ENCODE measurements at regions not wholly inside any gene's neighbourhood (a gene's known extent, or its start where the extent isn't known, plus 50 kb on each side); places are given as distances from the start of the nearest gene placed in this dataset.

GRCh38 chr13:107392205-107392604 is 823.1 kb downstream of the LIG4 start:
- ATAC-seq (ENCODE audit: insufficient number of reproducible peaks, low FRiP score, low read depth) = no peak
- no peaks in the 10 kb centered on the region for H3K9me3 ChIP-seq
- no peaks in the 10 kb centered on the region for H3K27me3 ChIP-seq (replicated peaks; ENCODE audit: insufficient read depth)
- DNase-seq (ENCODE audit: low spot score) = no peak
- H3K36me3 ChIP-seq = no peaks in the 10 kb centered on the region
- peaks cover 5 to 25% of the 10 kb centered on the region in 2 donors for H3K4me1 ChIP-seq (ENCODE audit: control insufficient read depth in 1 of 2, low read depth in 2 of 2)
- no peak overlapping the region for H3K27ac ChIP-seq
- no peak overlapping the region for H3K4me3 ChIP-seq
- TF ChIP-seq CTCF (IDR thresholded peaks at IDR 0.05) = no peak

GRCh38 chr13:107387525-107387924 is 819.6 kb upstream of the ARGLU1 start:
- no peak for TF ChIP-seq CTCF (IDR thresholded peaks at IDR 0.05)
- no peak overlapping the region for H3K27ac ChIP-seq
- H3K4me3 ChIP-seq = no peak overlapping the region
- no peaks in the 10 kb centered on the region for H3K36me3 ChIP-seq
- no peak for DNase-seq (ENCODE audit: low spot score)
- no peak for ATAC-seq (ENCODE audit: insufficient number of reproducible peaks, low FRiP score, low read depth)
- H3K4me1 ChIP-seq (ENCODE audit: control insufficient read depth in 1 of 2, low read depth in 2 of 2) = peaks cover 0 to 20% of the 10 kb centered on the region in 2 donors
- H3K9me3 ChIP-seq = no peaks in the 10 kb centered on the region
- no peaks in the 10 kb centered on the region for H3K27me3 ChIP-seq (replicated peaks; ENCODE audit: insufficient read depth)

GRCh38 chr13:107379407-107380155 is 811.6 kb upstream of the ARGLU1 start:
- no peak for TF ChIP-seq CTCF (IDR thresholded peaks at IDR 0.05)
- no peaks in the 10 kb centered on the region for H3K36me3 ChIP-seq
- ATAC-seq (ENCODE audit: insufficient number of reproducible peaks, low FRiP score, low read depth) (no peak), DNase-seq (ENCODE audit: low spot score) (no peak)
- H3K4me3 ChIP-seq = no peak overlapping the region
- H3K9me3 ChIP-seq = no peaks in the 10 kb centered on the region
- no peaks in the 10 kb centered on the region for H3K4me1 ChIP-seq (ENCODE audit: control insufficient read depth in 1 of 2, low read depth in 2 of 2)
- no peak overlapping the region for H3K27ac ChIP-seq
- H3K27me3 ChIP-seq (replicated peaks; ENCODE audit: insufficient read depth) = no peaks in the 10 kb centered on the region

- Histone ChIP-seq H3K27ac (no peak overlapping the region), H3K27me3 (replicated peaks; ENCODE audit: insufficient read depth) (no peaks in the 10 kb centered on the region), H3K9me3 (no peaks in the 10 kb centered on the region), H3K4me1 (ENCODE audit: control insufficient read depth in 1 of 2, low read depth in 2 of 2) (peaks cover 0 to 6% of the 10 kb centered on the region in 2 donors), H3K36me3 (no peaks in the 10 kb centered on the region), H3K4me3 (no peak overlapping the region)
- no peak for DNase-seq (ENCODE audit: low spot score)
- ATAC-seq (ENCODE audit: insufficient number of reproducible peaks, low FRiP score, low read depth) = no peak
- TF ChIP-seq CTCF (IDR thresholded peaks at IDR 0.05) = no peak
Measured at GRCh38 chr13:107376341-107377125, 808.6 kb upstream of the ARGLU1 start.

- ATAC-seq (ENCODE audit: insufficient number of reproducible peaks, low FRiP score, low read depth) (no peak), DNase-seq (ENCODE audit: low spot score) (no peak)
- no peak overlapping the region for H3K4me3 ChIP-seq
Measured at GRCh38 chr13:107375701-107376340, 807.9 kb upstream of the ARGLU1 start.

More at GRCh38 chr13:107375701-107376340, 807.9 kb upstream of the ARGLU1 start:
- no peak overlapping the region for H3K27ac ChIP-seq
- H3K4me1 ChIP-seq (ENCODE audit: control insufficient read depth in 1 of 2, low read depth in 2 of 2) = peaks cover 0 to 6% of the 10 kb centered on the region in 2 donors
- H3K9me3 ChIP-seq = no peaks in the 10 kb centered on the region
- H3K27me3 ChIP-seq (replicated peaks; ENCODE audit: insufficient read depth) = no peaks in the 10 kb centered on the region
- TF ChIP-seq CTCF (IDR thresholded peaks at IDR 0.05) = no peak
- no peaks in the 10 kb centered on the region for H3K36me3 ChIP-seq
